IMR-90 (cell line): ENCODE measurements at regions not wholly inside any gene's neighbourhood (a gene's known extent, or its start where the extent isn't known, plus 50 kb on each side); places are given as distances from the start of the nearest gene placed in this dataset.

Experiments used
- CEBPB ChIP-seq: IDR thresholded peaks from 2 replicates; pipeline ENCODE4 v1.6.1; 2012; ENCODE audit warnings: low read depth, low read length, improper control_type of control experiment
- CHD1 ChIP-seq: IDR thresholded peaks from 2 replicates; pipeline ENCODE4 v1.6.1; 2012; ENCODE audit warnings: low read depth, low read length, improper control_type of control experiment
- MXI1 ChIP-seq: IDR thresholded peaks from 2 replicates; pipeline ENCODE4 v1.6.1; 2012; ENCODE audit warnings: low read depth, mild to moderate bottlenecking, low read length, moderate library complexity, borderline replicate concordance
- POLR2A ChIP-seq: IDR thresholded peaks from 2 replicates; pipeline ENCODE4 v1.6.1; 2012; ENCODE audit warnings: mild to moderate bottlenecking, low read depth, low read length
- RFX5 ChIP-seq: IDR thresholded peaks from 2 replicates; pipeline ENCODE4 v1.8.0; 2012; ENCODE audit warnings: low read depth, mild to moderate bottlenecking, low read length, moderate library complexity
- SMC3 ChIP-seq: fragments of 150-350 bp; IDR thresholded peaks from 2 replicates; pipeline ENCODE4 v1.6.1; 2016; ENCODE audit warnings: low read depth, mild to moderate bottlenecking, antibody characterized with exemption, low read length, moderate library complexity
- TF ChIP-seq, protein P1 (sequence below): conservative IDR thresholded peaks from 2 replicates; pipeline ENCODE4 v1.5.1; 2012; ENCODE audit warnings: mild to moderate bottlenecking, low read depth, low read length, improper control_type of control experiment
- TF ChIP-seq, protein P2 (sequence below): fragments of 150-350 bp; IDR thresholded peaks from 2 replicates; pipeline ENCODE4 v1.6.1; 2016; ENCODE audit warnings: low read depth, mild to moderate bottlenecking, low read length, moderate library complexity, borderline replicate concordance

DNA sequence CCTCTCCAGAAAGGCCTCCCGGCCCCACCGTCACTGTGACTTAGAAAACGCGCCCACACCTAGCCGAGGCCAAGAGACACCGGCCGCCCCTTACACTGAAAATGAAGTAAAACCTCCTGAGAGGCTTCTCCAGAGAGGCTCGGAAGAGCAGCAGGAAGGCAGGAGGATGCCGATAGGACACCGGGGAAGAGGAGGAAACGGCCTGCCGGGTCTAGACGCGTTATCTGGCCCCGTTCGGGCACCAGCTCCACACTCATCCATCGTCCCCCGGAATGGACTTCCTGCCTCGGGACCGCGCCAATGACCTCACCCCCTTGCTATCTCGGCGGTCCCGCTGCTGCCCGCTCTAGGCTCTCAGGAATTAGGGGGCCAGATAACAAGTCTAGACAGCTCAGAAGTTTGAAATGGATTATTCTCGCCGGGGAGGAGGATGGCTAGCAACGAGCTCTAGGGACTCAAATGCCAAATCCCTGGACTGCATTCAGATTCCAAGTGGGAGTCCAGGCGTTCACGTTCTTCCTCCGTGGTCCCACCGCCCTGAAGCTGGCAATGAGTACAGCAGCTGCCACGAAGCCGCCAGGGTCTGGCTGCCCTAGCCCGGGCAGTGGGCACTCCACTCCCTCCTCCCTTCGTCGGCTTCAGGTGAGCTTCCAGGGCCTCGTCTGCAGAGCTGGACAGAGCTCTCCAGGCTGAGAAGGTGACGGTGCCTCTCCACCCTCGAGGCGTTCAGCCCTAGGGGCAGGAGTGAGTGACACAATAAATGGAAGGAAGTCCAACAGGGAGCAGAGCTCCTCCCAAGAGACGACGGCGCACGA, 350.9 kb downstream of the FOXL1 start:
- TF ChIP-seq, protein P1, sequence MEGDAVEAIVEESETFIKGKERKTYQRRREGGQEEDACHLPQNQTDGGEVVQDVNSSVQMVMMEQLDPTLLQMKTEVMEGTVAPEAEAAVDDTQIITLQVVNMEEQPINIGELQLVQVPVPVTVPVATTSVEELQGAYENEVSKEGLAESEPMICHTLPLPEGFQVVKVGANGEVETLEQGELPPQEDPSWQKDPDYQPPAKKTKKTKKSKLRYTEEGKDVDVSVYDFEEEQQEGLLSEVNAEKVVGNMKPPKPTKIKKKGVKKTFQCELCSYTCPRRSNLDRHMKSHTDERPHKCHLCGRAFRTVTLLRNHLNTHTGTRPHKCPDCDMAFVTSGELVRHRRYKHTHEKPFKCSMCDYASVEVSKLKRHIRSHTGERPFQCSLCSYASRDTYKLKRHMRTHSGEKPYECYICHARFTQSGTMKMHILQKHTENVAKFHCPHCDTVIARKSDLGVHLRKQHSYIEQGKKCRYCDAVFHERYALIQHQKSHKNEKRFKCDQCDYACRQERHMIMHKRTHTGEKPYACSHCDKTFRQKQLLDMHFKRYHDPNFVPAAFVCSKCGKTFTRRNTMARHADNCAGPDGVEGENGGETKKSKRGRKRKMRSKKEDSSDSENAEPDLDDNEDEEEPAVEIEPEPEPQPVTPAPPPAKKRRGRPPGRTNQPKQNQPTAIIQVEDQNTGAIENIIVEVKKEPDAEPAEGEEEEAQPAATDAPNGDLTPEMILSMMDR = no peak
- TF ChIP-seq POLR2A = peak; percentile 47; the same call in 1 of the 2 replicates
- TF ChIP-seq, protein P2, sequence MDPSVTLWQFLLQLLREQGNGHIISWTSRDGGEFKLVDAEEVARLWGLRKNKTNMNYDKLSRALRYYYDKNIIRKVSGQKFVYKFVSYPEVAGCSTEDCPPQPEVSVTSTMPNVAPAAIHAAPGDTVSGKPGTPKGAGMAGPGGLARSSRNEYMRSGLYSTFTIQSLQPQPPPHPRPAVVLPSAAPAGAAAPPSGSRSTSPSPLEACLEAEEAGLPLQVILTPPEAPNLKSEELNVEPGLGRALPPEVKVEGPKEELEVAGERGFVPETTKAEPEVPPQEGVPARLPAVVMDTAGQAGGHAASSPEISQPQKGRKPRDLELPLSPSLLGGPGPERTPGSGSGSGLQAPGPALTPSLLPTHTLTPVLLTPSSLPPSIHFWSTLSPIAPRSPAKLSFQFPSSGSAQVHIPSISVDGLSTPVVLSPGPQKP = no peak
- TF ChIP-seq CEBPB = no peak
- TF ChIP-seq CHD1 = peak; percentile 51; the same call in 1 of the 2 replicates
- TF ChIP-seq RFX5 = no peak
- no peak for TF ChIP-seq MXI1
- peak; percentile 17; the same call in 1 of the 2 replicates for TF ChIP-seq SMC3
